GM21717 (cell line): ENCODE measurements at regions not wholly inside any gene's neighbourhood (a gene's known extent, or its start where the extent isn't known, plus 50 kb on each side); places are given as distances from the start of the nearest gene placed in this dataset.

Experiments used
- ATAC-seq: cut with Tn5 transposase; IDR thresholded peaks from one replicate; pipeline ENCODE4 v1.9.1; 2021; ENCODE audit warnings: mild to moderate bottlenecking, moderate library complexity; ENCODE audit not compliant: unreplicated experiment

DNA sequence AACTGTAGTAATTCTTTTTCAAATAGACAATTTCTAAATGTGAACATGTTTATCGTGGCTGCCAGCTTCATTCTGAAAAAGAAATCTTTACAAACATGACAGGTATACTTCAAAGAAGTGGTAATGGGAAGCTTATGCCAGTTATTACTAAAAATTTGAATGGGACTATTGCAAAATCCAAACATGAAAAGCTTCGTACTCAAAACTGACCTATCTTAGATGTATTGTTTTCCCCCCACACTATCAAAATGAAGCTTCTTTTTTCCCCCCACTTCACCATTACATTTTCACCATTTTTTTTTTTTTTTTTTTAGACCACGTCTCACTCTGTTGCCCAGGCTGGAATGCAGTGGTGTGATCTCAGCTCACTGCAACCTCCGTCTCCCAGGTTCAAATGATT, 50.4 kb upstream of the SERTAD2 start:
- ATAC-seq: no peak

DNA sequence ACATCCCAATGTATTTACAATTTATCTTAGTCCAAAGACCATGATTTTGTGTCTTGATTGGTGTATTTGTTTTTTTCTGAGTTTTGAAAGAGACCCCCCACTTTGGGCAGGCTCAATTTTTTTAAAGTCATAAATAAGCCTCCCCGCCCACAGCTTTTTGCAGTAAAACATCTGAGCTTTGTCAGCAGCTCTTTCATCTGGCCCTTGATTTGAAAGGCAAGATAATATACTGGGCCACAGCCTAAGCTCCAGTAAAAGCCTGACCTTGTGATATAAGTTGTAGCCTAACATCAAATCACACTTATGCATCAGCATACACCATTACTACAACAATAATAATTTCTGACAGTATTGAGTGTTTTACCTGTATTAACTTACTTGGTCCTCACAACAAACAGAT, 51.3 kb upstream of the SERTAD2 start:
- ATAC-seq: no peak

DNA sequence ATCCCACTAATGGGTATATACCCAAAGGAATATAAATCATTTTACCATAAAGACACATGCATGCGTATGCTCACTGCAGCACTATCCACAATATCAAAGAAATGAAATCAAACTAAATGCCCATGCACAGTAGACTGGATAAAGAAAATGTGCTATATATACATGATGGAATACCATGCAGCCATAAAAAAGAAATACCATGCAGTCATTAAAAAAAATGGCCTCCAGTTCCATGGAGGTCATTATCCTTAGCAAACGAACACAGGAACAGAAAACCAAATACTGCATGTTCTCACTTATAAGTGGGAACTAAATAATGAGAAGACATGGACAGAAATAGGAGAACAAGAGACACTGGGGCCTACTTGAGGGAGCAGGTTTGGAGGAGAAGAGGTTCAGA, 53.6 kb upstream of the SERTAD2 start:
- ATAC-seq: no peak

DNA sequence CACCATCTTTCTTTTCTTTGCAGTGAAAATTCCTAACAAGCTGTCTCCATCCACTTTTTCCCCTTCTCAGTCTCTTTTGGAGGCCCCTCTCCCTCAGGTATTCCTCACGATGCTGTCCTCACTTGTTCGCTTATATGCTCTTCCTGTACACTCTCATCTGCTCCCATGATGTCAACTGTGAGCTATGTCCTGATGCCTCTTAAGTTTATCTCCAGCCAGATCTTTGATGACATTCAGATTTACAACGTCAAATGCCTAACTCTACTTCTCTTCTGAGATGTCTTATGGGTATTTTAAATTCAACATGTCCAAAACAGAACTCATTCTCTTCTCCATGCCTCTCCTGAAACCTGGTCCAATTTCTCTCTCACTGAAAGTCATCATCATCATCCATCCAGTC, 55.1 kb upstream of the SERTAD2 start:
- ATAC-seq: no peak

DNA sequence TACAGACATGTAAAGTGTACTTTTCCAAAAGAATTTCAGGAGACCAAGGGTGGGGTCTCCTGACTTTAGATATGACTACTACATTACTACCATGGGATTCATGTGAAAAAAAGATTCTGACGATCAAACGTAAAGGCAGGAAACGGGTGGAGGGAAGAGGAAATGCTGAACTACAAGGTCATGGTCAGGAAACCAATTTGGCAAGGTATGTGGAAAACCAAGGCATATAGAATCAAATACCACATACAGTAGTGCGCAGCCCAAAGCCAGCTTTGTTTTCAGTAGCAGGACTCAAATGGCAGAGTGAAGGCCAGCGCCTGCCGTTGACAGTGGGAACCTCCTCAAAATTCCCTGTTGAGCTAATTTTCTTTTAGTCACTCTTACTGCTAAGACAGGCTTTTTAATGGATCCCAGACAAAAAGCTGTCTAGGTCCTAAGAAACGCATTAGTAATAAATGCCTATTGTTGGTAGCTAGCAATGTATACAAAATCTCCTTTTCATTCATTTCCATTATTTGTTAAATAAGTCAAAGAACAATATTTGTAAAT, 57.6 kb upstream of the SERTAD2 start:
- no peak for ATAC-seq

DNA sequence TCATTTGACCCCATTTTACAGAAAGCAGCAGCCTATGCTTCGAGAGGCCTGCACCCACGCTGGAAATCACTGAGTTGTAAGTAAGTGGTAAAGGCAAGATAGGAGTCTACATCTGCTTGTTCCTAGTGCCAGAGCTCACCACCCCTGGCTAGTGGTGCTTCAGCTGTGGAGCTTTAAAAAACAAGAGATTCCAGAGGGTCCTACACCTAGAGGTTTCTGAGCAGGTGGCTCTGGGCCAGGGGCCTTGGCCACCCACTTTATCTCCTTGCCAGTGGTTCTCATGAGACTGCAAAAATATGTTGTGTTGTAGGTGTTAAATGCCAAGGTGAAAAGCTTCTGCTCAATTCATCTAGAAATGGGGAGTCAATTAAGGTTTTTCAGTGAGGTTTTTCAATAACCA, 60.0 kb upstream of the SERTAD2 start:
- no peak for ATAC-seq

DNA sequence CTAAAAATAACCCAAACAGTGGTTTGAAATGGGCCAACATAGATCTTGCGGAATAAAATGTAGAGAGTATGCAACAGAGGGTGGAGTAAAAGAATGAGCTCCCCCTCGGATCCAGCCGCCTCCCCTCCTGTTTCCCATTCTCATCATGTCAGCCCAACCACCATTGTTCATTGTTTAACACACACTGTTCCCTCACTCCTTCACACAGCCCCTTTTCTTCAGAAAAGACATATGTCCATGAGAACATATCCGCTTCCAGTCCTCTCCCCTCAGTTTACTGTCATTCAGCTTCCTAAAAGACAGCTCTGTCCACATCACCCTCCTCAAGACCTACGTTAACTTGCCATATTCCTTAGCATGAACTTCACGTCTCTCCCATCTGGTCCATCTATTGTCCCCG, 62.9 kb upstream of the SERTAD2 start:
- ATAC-seq: no peak

DNA sequence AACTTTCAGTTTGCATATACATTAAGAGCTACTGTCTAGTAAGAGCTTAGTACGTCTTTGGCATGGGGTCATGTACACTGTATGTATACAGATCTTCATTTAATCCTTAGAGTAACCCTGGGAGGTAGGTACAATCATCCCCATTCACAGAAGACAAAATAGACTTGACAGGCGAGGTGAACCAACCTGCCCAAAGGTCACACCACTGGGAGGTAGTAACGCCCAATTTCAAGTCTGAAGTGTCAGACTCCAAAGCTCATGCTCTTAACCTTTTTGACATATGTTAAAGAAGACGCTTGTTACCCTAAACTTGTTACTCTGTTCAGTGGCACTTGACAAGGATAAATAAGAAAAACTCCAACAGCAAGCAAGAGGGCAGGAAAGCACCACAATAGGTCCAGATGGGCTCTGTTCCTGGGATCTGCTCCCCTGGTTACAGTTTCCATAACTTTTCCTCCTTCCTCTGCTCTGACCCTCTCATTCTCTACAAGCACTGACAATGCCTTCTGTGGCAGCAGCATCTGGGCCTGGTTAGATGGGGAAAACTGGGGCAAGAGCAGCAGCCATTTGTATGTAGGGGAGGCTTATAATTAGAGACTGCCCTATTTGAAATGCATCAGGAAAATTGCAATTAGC, 64.7 kb upstream of the SERTAD2 start:
- ATAC-seq: no peak

DNA sequence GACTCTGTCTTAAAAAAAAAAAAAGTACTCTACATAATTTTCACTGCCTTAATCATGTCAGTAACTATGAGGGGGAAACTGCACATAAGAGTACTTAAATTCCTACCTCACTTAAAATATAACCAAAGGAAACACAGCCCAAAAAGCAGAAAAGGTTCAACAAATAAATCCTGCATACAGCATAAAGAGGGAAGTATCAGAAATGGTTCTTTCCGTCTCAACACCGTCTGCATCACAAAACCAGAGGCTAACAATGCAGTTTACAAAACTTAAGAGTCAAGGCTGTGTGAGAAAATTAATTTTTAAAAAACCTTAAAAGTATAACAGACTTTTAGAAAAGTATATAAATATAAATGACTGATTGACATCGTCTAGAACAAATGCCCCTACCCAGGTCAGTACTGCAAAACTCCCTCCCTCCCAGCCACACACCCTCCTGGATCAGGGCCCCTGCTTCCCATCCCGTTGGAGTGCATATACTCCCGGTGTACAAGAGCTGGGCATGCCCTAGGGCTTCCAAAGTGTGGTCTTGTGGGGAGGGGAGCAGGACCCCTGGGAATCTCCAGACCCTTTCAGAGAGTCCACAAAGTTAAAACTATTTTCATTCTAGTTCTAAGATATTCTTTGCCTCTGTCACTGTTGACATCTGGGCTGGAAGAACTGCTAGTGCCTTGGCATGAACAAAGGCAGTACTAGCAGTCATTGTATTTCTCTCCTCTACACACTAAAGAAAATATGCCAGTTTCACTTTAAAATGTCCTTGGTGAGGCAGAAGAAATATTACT, 67.0 kb upstream of the SERTAD2 start:
- ATAC-seq: no peak

DNA sequence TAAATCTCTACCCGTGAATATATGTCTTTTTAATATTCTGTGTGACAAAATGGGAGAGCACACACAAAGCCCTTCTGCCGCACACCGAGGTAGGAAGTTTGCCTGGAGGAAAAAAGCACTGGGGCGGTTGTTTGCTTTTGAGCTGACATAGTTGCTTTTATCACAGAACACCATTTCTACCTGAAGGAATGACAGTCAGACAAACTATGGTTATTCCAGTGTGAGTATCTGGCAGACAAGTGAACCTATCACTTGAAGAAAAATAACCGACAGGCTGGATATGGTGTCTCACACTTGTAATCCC, 67.6 kb upstream of the SERTAD2 start:
- ATAC-seq: no peak

DNA sequence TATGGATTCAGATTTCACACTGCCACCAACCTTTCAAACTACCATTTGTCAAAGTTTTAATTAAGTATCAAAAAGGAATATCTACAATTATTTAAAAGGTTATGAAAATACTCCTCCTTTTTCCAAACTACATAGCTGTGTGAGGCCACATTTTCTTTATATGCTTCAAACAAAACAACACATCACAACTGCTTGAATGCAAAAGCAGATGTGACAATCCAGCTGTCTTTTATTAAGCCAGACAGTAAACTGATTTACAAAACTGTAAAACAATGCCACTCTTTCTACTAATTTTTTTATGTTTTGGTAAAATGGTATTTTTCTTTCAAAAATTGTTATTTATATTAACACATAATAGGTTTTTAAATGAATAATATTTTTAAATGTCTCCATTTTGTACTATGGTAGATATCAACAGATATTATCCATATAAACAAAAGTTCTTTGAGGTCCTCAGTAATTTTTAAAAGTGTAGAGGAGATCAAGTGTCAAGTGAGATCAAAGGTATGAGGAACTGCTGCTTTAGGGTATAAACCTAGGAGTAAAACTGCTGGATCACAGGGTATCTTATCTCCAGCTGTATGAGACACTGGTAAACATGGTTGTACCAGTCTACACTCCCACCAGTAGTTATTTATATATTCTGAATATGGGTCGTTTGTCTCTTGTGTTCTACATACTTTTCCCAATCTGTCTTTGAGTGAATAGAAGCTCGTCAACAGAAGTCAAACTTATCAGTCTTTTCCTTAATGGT, 68.8 kb upstream of the SERTAD2 start:
- ATAC-seq: no peak

DNA sequence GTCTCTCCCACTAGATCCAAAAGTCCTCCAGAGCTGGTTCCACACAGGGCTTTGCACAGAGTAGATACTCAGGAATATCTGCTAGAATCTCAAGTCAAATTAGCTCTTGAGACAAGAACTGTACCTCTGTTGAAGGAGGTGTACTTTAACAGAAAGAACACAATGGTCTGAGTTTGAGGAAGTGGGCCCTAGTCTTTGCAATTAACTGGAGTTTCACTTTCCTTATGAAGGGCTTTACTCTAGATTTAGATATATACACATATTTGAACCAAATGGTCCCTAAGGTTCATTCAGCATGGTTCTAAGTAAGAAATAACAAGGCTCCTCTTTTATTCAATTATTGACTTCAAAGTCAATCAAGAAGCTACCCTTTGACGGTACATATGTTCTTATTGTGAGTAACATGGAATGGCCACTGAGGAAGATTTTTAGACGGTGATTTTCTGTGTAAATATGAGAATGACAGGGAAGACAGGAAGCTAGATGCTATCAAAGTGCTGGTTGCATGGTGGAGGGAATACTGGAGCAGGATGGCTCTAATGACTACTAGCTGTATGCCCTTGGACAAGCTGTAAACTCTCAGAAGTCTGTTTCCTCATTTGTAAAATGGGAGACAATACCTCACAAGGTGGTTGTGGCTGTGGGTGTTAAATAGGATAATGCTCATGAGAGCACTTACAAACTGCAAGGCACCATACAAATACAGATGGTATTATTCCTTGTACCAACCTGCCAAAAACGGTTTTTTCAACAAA, 73.5 kb upstream of the SERTAD2 start:
- ATAC-seq: peak; percentile 80

DNA sequence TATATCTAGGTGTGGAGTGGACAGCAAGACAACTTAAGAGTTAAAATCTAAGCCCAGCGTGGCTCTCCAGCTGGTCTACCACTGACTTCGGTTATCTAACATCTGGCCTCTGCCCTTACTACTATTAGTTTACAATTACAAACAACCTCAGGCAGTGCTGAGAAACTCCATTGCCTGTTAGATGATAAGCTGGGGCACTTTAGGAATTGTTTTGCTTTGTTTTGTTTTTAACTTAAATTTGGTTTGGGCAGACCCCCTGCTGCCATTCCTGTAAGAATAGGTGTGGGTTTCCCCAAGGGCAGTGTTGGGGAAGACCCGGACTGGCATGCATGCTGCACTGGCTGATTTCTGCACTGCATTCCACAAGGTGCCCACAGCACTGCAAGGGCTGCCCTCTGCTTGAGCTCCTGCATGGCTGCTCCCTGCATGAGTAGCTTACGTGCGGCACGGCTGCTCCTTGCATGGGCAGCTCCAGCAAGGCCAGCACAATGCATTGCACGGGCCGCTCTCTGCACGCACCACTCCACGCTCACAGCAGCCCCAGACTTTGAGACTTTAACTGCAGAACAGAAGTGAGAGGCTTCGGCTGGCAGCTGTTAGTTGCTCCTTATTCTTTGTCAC, 74.2 kb upstream of the SERTAD2 start:
- ATAC-seq: no peak

DNA sequence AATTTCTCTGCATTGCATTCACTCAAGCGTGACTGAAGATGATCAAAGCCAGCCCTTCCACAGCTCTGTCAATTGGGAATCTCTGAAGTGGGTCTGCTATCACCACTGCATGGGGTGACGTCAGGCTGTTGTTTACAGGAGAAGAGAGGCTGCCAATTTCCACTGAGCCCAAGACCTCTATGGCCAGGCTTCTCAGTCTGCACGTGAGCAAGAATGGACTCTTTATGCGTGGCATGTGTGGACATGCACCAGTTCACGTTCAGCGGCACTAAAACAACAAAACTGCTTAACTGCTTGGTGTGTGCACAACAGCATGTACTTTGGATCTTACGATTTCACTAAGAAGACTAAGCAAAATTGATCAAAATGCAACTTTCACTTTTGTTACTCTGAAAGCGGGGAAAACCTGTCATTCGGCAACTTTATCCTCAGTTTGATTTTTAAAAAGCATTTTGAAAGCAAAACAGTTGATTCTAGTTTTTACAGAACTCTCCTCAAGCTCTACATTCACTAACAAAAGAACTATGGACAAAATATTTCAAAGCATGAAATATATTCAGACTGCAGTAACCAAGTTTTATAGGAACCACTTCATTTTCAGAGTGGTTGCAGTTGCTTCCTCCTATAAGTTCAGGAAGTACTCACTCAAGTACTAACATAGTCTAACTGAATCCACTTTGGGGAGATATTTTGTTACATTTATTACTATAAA, 77.0 kb upstream of the SERTAD2 start:
- ATAC-seq: no peak

DNA sequence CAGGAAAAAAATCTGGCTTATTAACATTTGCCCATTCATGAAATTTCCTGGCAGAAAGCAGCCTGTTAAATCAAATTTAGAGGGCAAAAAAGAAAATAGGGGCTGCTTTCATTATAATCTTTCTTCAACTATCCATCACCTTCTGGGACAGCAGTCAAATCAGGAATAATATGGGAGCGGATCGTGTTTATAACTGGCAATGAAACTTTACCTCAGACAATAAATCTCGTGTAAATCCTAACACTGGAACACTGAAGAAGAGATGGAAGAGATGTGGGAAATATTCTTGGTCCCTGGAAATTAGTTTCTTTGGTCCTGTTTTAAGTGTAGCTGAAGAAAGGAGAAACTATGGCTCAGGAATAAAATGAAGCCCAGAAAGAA, 77.5 kb upstream of the SERTAD2 start:
- no peak for ATAC-seq

DNA sequence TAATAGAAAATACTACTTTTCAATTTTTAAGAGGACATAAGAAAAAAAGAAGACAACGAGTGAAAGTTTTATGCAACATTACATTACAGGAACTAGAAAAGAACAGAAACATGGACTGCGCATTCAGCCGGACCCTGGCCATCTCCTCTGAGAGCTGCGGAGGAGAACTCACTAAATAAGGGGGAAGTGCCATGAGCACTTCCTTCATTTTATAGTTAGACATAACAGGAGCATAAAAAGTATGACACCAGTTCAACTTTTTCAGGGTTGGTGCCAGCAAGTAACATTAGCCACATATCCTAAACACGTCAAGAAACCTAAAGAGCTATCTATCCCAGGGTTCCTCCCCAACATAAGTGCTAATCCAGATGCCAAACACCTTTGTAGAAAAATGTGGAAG, 78.0 kb upstream of the SERTAD2 start:
- ATAC-seq: no peak

DNA sequence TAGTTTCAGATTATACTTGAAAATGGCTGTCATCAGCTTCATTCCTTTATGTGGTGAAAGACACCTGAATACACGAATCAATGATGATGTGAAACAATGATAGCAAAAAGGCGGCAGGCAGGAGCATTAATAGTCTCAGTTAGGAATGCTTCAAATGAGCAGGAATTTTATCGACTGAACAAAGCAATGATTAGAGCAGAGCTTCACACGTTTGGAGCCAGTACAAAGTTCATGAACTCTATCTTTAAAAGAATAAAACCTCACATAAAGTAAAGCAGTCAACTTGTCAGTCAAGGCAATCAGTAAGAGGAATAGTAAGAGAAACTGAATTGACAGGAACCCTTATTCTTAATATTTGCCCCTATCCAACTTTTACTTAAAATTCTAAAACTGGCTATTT, 78.4 kb upstream of the SERTAD2 start:
- ATAC-seq: no peak

DNA sequence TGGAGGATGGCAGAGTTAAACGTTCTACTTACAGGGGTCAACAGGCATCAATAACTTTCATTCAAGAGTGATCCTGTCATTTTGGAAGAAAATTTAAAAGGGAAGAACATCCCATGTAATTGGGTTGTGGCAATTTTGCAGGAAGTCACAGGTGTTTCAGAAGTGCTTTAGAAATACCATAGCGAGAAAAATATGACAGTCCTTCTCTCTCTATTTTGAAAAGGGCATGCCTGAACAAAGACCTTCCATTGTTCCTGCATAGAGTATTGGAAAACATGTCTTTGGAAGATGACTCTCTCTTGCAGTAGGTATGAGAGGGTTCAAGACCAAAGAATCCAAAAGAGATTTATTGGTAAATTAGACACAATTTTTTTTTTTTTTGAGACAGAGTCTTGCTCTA, 81.8 kb upstream of the SERTAD2 start:
- no peak for ATAC-seq

DNA sequence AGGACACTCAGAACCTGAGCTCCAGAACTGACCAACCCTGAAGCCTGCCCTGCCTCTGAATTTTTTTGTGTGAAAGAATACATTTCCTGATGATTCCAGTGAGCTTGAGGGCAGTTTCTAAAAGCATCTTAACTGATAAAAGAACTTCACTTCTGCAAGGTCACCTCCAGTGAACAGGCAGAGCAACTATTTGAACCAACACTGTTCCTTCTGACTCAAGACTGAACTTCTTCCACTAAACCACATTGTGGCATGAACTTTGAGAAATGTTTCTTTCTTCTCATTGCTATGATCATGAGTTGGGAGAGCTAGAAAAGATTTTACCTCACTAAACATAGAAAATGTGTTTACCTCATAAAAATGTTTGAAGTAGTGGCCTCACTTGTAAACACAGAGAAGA, 83.8 kb upstream of the SERTAD2 start:
- ATAC-seq: peak; percentile 47

DNA sequence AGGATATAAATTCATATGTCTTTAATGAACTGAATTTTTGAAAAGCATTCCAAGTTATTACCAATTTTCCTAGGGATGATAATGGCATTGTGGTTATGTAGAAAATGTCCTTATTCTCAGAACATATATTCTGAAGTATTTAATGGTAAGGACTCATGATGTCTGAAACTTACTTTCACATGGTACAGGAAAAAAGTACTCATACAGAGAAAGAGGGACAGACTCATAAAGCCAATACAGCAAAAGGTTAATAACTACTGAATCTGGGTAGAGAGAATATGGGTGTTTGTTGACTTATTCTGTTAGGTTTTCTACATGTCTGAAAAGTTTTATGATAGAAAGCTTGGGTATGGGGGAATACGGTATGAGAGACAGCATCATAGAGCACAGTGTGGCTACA, 84.3 kb upstream of the SERTAD2 start:
- no peak for ATAC-seq
